ENCODE measurements at regions not wholly inside any gene's neighbourhood (a gene's known extent, or its start where the extent isn't known, plus 50 kb on each side); places are given as distances from the start of the nearest gene placed in this dataset.

DNA sequence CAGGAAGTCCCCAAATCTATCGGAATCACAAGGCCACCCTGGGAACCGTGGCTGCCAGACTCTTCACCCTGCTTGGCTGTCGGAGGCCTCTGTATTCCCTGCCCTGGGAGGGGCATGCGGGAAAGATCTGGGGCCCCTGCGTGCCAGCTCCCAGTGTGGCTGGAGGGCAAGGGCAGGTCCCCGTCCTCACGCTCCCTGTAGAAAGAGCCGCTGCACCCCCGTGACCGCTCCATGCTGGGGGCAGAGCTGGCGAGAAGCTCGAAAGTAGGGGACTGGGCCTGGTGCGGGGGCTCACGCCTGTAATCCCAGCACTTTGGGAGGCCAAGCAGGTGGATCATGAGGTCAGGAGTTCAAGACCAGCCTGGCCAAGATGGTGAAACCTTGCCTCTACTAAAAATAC, 208.4 kb upstream of the SOX1 start:
- TF ChIP-seq, protein P1, sequence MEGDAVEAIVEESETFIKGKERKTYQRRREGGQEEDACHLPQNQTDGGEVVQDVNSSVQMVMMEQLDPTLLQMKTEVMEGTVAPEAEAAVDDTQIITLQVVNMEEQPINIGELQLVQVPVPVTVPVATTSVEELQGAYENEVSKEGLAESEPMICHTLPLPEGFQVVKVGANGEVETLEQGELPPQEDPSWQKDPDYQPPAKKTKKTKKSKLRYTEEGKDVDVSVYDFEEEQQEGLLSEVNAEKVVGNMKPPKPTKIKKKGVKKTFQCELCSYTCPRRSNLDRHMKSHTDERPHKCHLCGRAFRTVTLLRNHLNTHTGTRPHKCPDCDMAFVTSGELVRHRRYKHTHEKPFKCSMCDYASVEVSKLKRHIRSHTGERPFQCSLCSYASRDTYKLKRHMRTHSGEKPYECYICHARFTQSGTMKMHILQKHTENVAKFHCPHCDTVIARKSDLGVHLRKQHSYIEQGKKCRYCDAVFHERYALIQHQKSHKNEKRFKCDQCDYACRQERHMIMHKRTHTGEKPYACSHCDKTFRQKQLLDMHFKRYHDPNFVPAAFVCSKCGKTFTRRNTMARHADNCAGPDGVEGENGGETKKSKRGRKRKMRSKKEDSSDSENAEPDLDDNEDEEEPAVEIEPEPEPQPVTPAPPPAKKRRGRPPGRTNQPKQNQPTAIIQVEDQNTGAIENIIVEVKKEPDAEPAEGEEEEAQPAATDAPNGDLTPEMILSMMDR (IDR thresholded peaks at IDR 0.05), result no peak
- TF ChIP-seq POLR2AphosphoS5 (IDR thresholded peaks at IDR 0.05) (no peak), POLR2A (IDR thresholded peaks at IDR 0.05; ENCODE audit: low read depth) (no peak)

All from esophagus muscularis mucosa (tissue), 3 donors.